ENCODE measurements at regions not wholly inside any gene's neighbourhood (a gene's known extent, or its start where the extent isn't known, plus 50 kb on each side); places are given as distances from the start of the nearest gene placed in this dataset.

DNA sequence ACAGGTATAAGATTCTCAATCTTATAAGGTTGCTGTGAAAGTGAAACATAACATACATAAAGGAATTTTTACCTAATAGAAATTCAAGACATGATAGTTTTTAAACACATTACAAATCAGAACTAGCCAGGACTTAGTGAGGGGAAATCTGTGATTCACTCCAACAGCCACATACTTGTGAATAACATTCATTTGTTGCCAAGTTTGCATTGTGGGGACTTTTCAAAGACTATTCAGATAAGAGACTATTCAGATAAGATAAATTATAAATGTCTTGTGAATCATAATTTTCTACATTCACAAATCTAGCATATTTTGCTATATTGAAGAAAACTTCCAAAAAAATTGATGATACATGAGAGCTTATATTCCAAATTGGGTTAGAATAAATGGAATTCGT is 345.3 kb upstream of the CDH20 start:
- H3K4me3 ChIP-seq (ENCODE audit: low read depth, low read length), result no peak overlapping the region
- in situ Hi-C loops (cut with HindIII; ENCODE audit: low sequenced_read_pairs), result no loop called here
- TF ChIP-seq, protein P1, sequence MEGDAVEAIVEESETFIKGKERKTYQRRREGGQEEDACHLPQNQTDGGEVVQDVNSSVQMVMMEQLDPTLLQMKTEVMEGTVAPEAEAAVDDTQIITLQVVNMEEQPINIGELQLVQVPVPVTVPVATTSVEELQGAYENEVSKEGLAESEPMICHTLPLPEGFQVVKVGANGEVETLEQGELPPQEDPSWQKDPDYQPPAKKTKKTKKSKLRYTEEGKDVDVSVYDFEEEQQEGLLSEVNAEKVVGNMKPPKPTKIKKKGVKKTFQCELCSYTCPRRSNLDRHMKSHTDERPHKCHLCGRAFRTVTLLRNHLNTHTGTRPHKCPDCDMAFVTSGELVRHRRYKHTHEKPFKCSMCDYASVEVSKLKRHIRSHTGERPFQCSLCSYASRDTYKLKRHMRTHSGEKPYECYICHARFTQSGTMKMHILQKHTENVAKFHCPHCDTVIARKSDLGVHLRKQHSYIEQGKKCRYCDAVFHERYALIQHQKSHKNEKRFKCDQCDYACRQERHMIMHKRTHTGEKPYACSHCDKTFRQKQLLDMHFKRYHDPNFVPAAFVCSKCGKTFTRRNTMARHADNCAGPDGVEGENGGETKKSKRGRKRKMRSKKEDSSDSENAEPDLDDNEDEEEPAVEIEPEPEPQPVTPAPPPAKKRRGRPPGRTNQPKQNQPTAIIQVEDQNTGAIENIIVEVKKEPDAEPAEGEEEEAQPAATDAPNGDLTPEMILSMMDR (IDR thresholded peaks at IDR 0.05; ENCODE audit: low read depth, low read length, missing control alignments), result no peak
- peak; percentile 22 for DNase-seq (ENCODE audit: low read depth)

DNA sequence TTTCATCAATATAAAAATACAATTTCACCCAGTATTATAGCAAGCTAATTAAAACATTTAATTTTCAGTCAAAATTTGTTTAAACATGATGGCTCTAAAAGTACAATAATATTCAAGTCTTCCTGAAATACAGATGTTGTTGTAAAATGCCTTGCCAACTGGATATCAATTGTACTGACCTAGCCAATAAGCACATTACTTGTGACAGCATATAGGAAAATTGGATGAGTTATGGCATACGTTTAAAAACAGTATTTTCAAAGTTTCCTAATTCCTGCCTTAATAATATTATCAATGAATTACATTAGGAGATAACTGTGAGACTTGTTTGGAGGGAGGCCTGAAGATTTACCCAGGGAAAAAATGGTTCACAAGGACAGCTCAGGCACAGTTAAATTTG is 336.9 kb upstream of the CDH20 start:
- TF ChIP-seq, protein P1 (IDR thresholded peaks at IDR 0.05; ENCODE audit: low read depth, low read length, missing control alignments), result no peak
- DNase-seq (ENCODE audit: low read depth), result no peak
- in situ Hi-C loops (cut with HindIII; ENCODE audit: low sequenced_read_pairs), result no loop called here
- H3K4me3 ChIP-seq (ENCODE audit: low read depth, low read length), result no peak overlapping the region

DNA sequence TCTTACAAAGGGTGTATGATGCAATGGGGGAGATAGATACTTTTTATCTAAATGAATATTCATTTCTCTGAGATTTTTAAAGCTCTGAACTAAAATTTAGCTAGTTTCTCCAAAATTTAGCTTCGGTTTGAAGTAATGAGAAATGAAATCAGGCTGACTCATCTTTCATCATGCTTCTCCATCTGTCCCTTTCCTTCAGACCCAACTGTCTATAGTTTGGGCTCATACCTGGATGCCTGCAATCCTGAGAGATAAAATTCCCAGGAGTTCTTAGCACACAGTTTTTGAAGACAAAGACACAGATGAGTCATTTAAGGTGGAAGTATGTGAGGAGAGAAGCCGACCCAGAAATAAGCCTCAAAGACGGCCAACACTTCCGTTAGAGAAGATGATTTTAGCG is 336.4 kb upstream of the CDH20 start:
- in situ Hi-C loops (cut with HindIII; ENCODE audit: low sequenced_read_pairs), result no loop called here
- TF ChIP-seq, protein P1 (IDR thresholded peaks at IDR 0.05; ENCODE audit: low read depth, low read length, missing control alignments), result no peak
- H3K4me3 ChIP-seq (ENCODE audit: low read depth, low read length), result no peak overlapping the region
- DNase-seq (ENCODE audit: low read depth), result no peak

DNA sequence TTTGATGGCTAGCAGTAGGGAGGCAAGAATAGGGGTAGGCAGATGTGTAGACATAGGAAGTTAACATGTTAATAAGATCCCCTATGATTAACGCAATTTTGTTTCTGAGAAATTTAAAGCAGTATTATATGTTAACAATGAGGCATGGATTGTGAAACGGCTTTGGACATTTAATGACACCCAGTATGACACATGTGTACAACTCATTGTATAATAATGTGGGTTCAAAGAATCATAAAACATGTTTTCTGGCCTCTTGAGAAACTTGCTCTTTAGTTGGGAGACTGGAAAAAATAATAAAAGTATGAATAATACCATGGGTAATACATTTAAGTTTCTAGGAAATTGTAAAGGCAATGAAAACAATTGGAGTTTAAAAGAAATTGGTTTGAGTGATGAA is 332.1 kb upstream of the CDH20 start:
- DNase-seq (ENCODE audit: low read depth), result no peak
- in situ Hi-C loops (cut with HindIII; ENCODE audit: low sequenced_read_pairs), result no loop called here

DNA sequence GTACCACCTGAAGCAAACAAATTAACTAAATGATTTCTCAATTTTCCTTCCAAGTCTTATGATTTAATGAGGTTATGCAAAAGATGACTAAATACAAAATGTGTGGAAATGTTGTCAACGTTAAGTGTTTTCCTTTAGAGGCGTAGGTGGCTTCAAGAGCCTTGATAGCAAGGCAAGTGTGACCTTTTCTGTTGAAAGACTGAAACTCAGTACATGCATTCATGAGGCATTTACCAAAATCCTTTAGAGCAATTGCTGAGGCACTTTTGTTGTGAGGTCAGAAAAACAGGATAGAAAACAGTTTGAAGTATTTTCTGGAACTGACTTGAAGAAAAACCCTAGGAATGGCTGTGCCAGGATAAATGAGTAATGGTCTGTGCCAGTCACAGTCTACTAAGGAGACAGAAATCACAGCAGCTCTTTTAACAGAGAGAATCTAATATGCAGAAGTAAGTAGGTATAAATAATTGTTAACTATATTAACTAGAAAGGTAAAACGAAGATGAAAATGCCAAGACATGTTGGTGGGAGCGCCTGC is 326.5 kb upstream of the CDH20 start:
- in situ Hi-C loops (cut with HindIII; ENCODE audit: low sequenced_read_pairs), result no loop called here
- no peak overlapping the region for H3K4me3 ChIP-seq (ENCODE audit: low read depth, low read length)
- TF ChIP-seq, protein P1 (IDR thresholded peaks at IDR 0.05; ENCODE audit: low read depth, low read length, missing control alignments), result no peak
- DNase-seq (ENCODE audit: low read depth), result no peak

More for the DNA sequence above, 332.1 kb upstream of the CDH20 start:
- TF ChIP-seq, protein P1 (IDR thresholded peaks at IDR 0.05; ENCODE audit: low read depth, low read length, missing control alignments), result no peak
- no peak overlapping the region for H3K4me3 ChIP-seq (ENCODE audit: low read depth, low read length)

DNA sequence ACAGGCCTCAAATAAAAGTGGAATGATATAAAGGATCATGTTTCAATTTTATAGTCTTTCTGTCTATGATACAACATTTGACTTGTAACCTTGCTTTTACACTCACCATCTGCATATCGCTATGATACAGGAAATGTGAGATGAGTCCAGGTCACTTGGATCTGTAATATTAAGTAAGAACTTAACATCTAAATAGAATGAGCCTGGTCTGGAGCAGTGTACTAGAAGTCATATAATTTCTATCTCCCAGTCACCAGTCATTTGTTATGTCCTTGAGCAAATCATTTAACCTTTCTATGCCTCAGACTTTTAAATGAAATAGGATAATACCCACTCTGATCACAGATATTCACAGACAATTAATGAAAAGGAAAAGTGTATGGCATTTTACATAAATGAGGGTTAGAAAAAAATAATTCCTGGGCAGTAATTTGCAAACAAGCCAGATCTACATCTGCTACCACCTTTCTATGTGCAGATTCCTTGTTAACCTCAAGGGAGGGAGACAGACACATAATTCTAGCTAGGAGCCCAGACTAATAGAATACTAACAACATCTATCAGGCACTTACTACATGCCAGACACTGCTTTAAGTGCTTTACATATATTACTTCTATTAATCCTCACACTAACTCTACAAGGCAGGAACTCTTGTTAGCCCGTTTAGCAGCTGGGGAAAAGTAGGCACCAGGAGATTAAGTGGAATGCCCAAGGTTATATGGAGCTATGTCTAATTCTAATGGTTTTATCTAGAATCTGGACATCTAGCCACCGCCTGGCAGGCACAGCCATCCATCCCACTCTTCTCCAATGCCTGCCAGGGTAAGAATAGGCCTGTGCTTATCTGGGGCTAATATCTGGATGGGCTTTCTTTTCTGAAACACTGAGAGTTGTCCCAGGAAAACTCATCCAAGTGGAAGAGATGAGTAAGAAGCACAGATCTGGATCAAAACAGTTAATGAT is 313.6 kb upstream of the CDH20 start:
- TF ChIP-seq, protein P1 (IDR thresholded peaks at IDR 0.05; ENCODE audit: low read depth, low read length, missing control alignments), result no peak
- DNase-seq (ENCODE audit: low read depth), result no peak
- H3K4me3 ChIP-seq (ENCODE audit: low read depth, low read length), result no peak overlapping the region
- in situ Hi-C loops (cut with HindIII; ENCODE audit: low sequenced_read_pairs), result no loop called here

All from astrocyte of the cerebellum (primary cell).